Karpas-422 (cell line): ENCODE measurements at regions not wholly inside any gene's neighbourhood (a gene's known extent, or its start where the extent isn't known, plus 50 kb on each side); places are given as distances from the start of the nearest gene placed in this dataset.

Source experiments
- DNase-seq: peaks from one replicate; pipeline ENCODE4 v3.0.0-alpha.2; 2015
- H2AFZ ChIP-seq: fragments of 200-600 bp; sonication (generic); 2 replicates; pipeline ENCODE4 v1.6.1; 2014; ENCODE audit warnings: antibody characterized with exemption, low read length, mixed read lengths
- H3K27ac ChIP-seq: fragments of 200-600 bp; sonication (generic); 2 replicates; pipeline ENCODE4 v1.5.1; 2014; ENCODE audit warnings: mild to moderate bottlenecking, low read length, moderate library complexity
- H3K27me3 ChIP-seq: fragments of 200-600 bp; sonication (generic); 2 replicates; pipeline ENCODE4 v1.6.1; 2014; ENCODE audit warnings: low read length, mixed read lengths
- H3K36me3 ChIP-seq: fragments of 200-600 bp; sonication (generic); 2 replicates; pipeline ENCODE4 v1.6.1; 2014; ENCODE audit warnings: low read length, mixed read lengths; ENCODE audit not compliant: insufficient read depth
- H3K4me1 ChIP-seq: fragments of 200-600 bp; sonication (generic); 2 replicates; pipeline ENCODE4 v1.6.1; 2014; ENCODE audit warnings: mild to moderate bottlenecking, low read length, mixed read lengths
- H3K4me2 ChIP-seq: fragments of 200-600 bp; sonication (generic); 2 replicates; pipeline ENCODE4 v1.6.1; 2014; ENCODE audit warnings: low read length, low read depth, mild to moderate bottlenecking; ENCODE audit not compliant: poor library complexity, severe bottlenecking
- H3K4me3 ChIP-seq: fragments of 200-600 bp; sonication (generic); 2 replicates; pipeline ENCODE4 v1.5.1; 2014; ENCODE audit warnings: mild to moderate bottlenecking, antibody characterized with exemption, low read length, mixed read lengths
- H3K79me2 ChIP-seq: fragments of 200-600 bp; sonication (generic); 2 replicates; pipeline ENCODE4 v1.6.1; 2014; ENCODE audit warnings: mild to moderate bottlenecking, low read length, mixed read lengths
- H3K9ac ChIP-seq: fragments of 200-600 bp; sonication (generic); 2 replicates; pipeline ENCODE4 v1.6.0; 2014; ENCODE audit warnings: low read length
- H3K9me2 ChIP-seq: fragments of 200-600 bp; sonication (generic), shearing (Covaris generic); replicated peaks from 2 replicates; pipeline ENCODE4 v1.6.0; 2014; ENCODE audit warnings: mild to moderate bottlenecking, low read length, moderate library complexity; ENCODE audit not compliant: insufficient read depth
- H3K9me3 ChIP-seq: fragments of 300-700, 200-600 bp; sonication (generic); 2 replicates; pipeline ENCODE4 v1.6.1; 2014; ENCODE audit warnings: low read length, mixed read lengths
- H4K20me1 ChIP-seq: fragments of 200-600 bp; sonication (generic); 2 replicates; pipeline ENCODE4 v1.6.1; 2014; ENCODE audit warnings: mild to moderate bottlenecking, antibody characterized with exemption, low read length, low read depth; ENCODE audit not compliant: insufficient read depth

- no peaks in the 10 kb centered on the region for H3K27me3 ChIP-seq
- H3K9me2 ChIP-seq, result no peaks in the 10 kb centered on the region
- no peaks in the 10 kb centered on the region for H3K4me1 ChIP-seq
- H3K4me3 ChIP-seq, result no peak overlapping the region
- no peaks in the 10 kb centered on the region for H4K20me1 ChIP-seq
- H3K27ac ChIP-seq, result no peak overlapping the region
- H3K4me2 ChIP-seq, result no peak overlapping the region
- no peaks in the 10 kb centered on the region for H3K9me3 ChIP-seq
- no peaks in the 10 kb centered on the region for H3K36me3 ChIP-seq
- H3K79me2 ChIP-seq, result no peaks in the 10 kb centered on the region
- DNase-seq, result no peak
- no peak overlapping the region for H2AFZ ChIP-seq
- no peak overlapping the region for H3K9ac ChIP-seq
Observed at GRCh38 chr10:78535716-78536218, 502.1 kb downstream of the RPS24 start.

DNA sequence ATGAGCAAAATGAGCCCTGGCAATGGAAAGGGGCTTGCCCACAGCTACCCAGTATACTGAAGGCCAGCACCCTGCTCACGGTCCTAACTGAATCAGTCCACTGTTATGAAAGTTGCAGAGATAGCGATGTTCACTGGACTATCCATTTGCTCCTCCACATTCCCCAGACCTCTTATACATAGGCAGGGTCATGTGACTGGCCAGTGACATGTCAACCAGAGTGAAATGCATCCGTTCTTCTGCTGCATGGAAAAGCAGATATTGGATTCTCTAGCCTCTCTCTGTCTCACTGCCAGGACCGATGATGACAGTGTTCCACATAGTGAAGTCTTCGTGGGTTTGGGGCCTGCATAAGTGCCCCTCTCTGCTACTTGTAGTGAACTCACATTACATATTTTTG lies 503.4 kb downstream of the RPS24 start:
- Histone ChIP-seq H3K4me1 (no peaks in the 10 kb centered on the region), H3K9ac (no peak overlapping the region), H3K4me2 (no peak overlapping the region), H2AFZ (no peak overlapping the region), H3K79me2 (no peaks in the 10 kb centered on the region), H3K27ac (no peak overlapping the region), H3K9me3 (no peaks in the 10 kb centered on the region), H4K20me1 (no peaks in the 10 kb centered on the region), H3K4me3 (no peak overlapping the region), H3K36me3 (no peaks in the 10 kb centered on the region), H3K27me3 (no peaks in the 10 kb centered on the region), H3K9me2 (no peaks in the 10 kb centered on the region)
- DNase-seq, result no peak

DNA sequence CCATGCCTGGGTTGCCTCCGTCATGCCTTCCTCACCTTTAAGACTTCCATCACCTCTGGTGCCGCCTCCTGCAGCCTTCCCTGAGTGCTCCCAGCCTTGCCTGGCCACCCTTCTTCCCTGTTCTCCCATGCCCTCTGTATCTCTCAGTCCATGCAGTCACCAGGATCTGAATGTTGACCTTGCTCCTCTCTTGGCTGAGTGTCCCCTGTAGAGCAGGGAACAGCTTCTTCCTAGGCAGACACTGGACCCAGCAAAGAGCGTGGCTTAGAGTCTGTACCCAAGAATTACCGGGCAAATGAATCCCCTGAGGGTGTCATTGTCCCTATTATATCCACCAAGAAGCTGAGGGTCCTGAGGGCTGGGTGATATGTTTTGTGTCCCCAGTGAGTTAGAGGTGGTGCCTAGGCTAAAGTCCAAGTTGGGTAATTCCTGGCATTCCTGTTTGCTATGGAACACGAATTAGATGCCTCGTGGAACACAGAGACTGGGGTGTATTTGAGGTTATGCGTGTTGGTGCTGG lies 505.6 kb downstream of the RPS24 start:
- Histone ChIP-seq H3K27ac (no peak overlapping the region), H3K9me3 (no peaks in the 10 kb centered on the region), H4K20me1 (no peaks in the 10 kb centered on the region), H3K9ac (no peak overlapping the region), H3K4me1 (no peaks in the 10 kb centered on the region), H3K4me3 (no peak overlapping the region), H3K79me2 (no peaks in the 10 kb centered on the region), H3K27me3 (no peaks in the 10 kb centered on the region), H3K9me2 (no peaks in the 10 kb centered on the region), H3K4me2 (no peak overlapping the region), H3K36me3 (no peaks in the 10 kb centered on the region), H2AFZ (no peak overlapping the region)
- no peak for DNase-seq

- Histone ChIP-seq H3K9me3 (no peaks in the 10 kb centered on the region), H3K79me2 (no peaks in the 10 kb centered on the region), H2AFZ (no peak overlapping the region), H4K20me1 (no peaks in the 10 kb centered on the region), H3K4me1 (no peaks in the 10 kb centered on the region), H3K27ac (no peak overlapping the region), H3K4me3 (no peak overlapping the region), H3K9me2 (no peaks in the 10 kb centered on the region), H3K27me3 (no peaks in the 10 kb centered on the region), H3K36me3 (no peaks in the 10 kb centered on the region), H3K9ac (no peak overlapping the region), H3K4me2 (no peak overlapping the region)
- no peak for DNase-seq
Observed at GRCh38 chr10:78540355-78541076, 506.9 kb downstream of the RPS24 start.

GRCh38 chr10:78541481-78542140 lies 507.9 kb downstream of the RPS24 start:
- H3K79me2 ChIP-seq, result no peaks in the 10 kb centered on the region
- DNase-seq, result no peak
- no peak overlapping the region for H3K4me3 ChIP-seq
- H3K9me3 ChIP-seq, result no peaks in the 10 kb centered on the region
- H3K4me2 ChIP-seq, result no peak overlapping the region
- no peaks in the 10 kb centered on the region for H3K36me3 ChIP-seq
- no peak overlapping the region for H2AFZ ChIP-seq
- no peak overlapping the region for H3K27ac ChIP-seq
- H3K9ac ChIP-seq, result no peak overlapping the region
- no peaks in the 10 kb centered on the region for H3K9me2 ChIP-seq
- no peaks in the 10 kb centered on the region for H3K4me1 ChIP-seq
- no peaks in the 10 kb centered on the region for H3K27me3 ChIP-seq
- H4K20me1 ChIP-seq, result no peaks in the 10 kb centered on the region

DNA sequence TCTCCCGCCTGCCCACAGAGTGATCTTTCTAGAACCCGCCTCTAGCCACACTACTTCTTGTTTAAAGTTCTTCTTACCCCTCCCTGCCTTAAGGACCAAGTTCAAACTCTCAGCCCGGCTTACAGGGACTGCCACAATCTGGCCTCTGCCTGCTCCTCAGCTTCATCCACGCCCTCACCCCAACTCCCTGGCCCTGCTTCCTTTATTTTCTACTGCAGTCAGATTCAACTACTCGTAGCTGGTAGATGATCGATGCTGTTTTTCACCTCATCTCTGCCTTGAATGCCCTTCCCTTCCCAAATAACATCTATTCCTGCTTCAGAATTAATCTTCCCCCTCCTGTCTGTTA lies 508.5 kb downstream of the RPS24 start:
- no peaks in the 10 kb centered on the region for H3K9me3 ChIP-seq
- H3K4me2 ChIP-seq, result no peak overlapping the region
- no peaks in the 10 kb centered on the region for H3K79me2 ChIP-seq
- H4K20me1 ChIP-seq, result no peaks in the 10 kb centered on the region
- no peak overlapping the region for H2AFZ ChIP-seq
- no peaks in the 10 kb centered on the region for H3K27me3 ChIP-seq
- no peaks in the 10 kb centered on the region for H3K4me1 ChIP-seq
- H3K36me3 ChIP-seq, result no peaks in the 10 kb centered on the region
- H3K9me2 ChIP-seq, result no peaks in the 10 kb centered on the region
- DNase-seq, result no peak
- no peak overlapping the region for H3K27ac ChIP-seq
- H3K4me3 ChIP-seq, result no peak overlapping the region
- no peak overlapping the region for H3K9ac ChIP-seq

- Histone ChIP-seq H3K9me2 (no peaks in the 10 kb centered on the region), H3K4me2 (no peak overlapping the region), H3K9ac (no peak overlapping the region), H3K79me2 (no peaks in the 10 kb centered on the region), H2AFZ (no peak overlapping the region), H3K27me3 (no peaks in the 10 kb centered on the region), H3K27ac (no peak overlapping the region), H4K20me1 (no peaks in the 10 kb centered on the region), H3K9me3 (no peaks in the 10 kb centered on the region), H3K4me3 (no peak overlapping the region), H3K36me3 (no peaks in the 10 kb centered on the region), H3K4me1 (no peaks in the 10 kb centered on the region)
- DNase-seq, result no peak
Observed at GRCh38 chr10:78542521-78542920, 508.9 kb downstream of the RPS24 start.

DNA sequence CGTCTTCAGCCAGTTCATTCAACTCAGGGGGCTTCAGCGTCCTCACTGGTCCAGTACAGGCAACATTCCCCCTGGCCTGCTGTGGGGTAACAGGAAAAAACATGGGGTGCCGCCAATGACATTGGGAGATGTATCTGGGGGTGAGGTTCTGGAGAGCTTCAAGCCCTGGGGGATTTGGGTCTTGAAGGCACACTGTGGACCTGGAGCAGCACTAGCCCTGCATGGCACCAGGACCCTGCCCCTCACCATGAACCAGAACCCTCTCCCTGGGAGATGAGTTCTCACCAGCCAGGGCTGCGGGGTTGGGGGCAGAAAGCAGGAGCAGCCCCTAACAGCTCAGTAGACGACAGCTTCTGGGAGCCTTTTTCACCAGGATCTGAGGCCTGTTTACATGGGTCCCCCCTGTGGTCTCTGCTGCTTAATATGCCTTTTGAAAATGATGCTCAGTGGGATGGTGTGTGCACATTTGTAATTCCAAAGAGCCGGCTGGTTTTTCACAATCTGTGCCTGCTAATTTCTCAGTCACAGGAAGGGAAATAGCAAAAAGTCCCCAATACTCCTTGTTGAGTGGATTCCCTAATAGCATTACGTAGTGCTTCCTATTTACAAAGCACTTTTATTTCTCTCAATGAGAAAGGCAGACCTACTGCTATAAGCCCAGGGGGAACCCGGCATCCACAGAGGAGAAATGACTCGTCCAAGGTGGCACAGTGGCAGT lies 509.5 kb downstream of the RPS24 start:
- no peak overlapping the region for H3K4me2 ChIP-seq
- no peaks in the 10 kb centered on the region for H3K9me3 ChIP-seq
- H3K4me1 ChIP-seq, result no peaks in the 10 kb centered on the region
- H4K20me1 ChIP-seq, result no peaks in the 10 kb centered on the region
- H3K4me3 ChIP-seq, result no peak overlapping the region
- H3K36me3 ChIP-seq, result no peaks in the 10 kb centered on the region
- no peak overlapping the region for H2AFZ ChIP-seq
- no peaks in the 10 kb centered on the region for H3K9me2 ChIP-seq
- no peaks in the 10 kb centered on the region for H3K27me3 ChIP-seq
- H3K27ac ChIP-seq, result no peak overlapping the region
- no peak for DNase-seq
- H3K79me2 ChIP-seq, result no peaks in the 10 kb centered on the region
- H3K9ac ChIP-seq, result no peak overlapping the region
